HFFc6 (cell line): ENCODE measurements at regions not wholly inside any gene's neighbourhood (a gene's known extent, or its start where the extent isn't known, plus 50 kb on each side); places are given as distances from the start of the nearest gene placed in this dataset.

Source experiments
- DNase-seq: peaks from one replicate; pipeline ENCODE4 v3.0.0-alpha.2; 2018
- H3K27ac Mint-ChIP-seq: 2 replicates; pipeline ENCODE4 v1.8.0; 2020; ENCODE audit warnings: mild to moderate bottlenecking, mixed read lengths
- H3K27me3 Mint-ChIP-seq: 2 replicates; pipeline ENCODE4 v1.8.0; 2021; ENCODE audit warnings: mild to moderate bottlenecking, moderate library complexity, mixed read lengths; ENCODE audit not compliant: insufficient read depth
- H3K36me3 Mint-ChIP-seq: 2 replicates; pipeline ENCODE4 v1.8.0; 2021; ENCODE audit warnings: low read depth, mixed read lengths
- H3K4me1 Mint-ChIP-seq: 2 replicates; pipeline ENCODE4 v1.8.0; 2020; ENCODE audit warnings: low read depth, mixed read lengths
- H3K4me3 Mint-ChIP-seq: 2 replicates; pipeline ENCODE4 v1.8.0; 2020; ENCODE audit warnings: mild to moderate bottlenecking, moderate library complexity, mixed read lengths
- H3K9me3 Mint-ChIP-seq: 2 replicates; pipeline ENCODE4 v1.8.0; 2020; ENCODE audit warnings: mild to moderate bottlenecking, mixed read lengths
- TF ChIP-seq, protein P1 (sequence below): fragments of 200-600 bp; sonication (generic); IDR thresholded peaks from 2 replicates; pipeline ENCODE4 v1.5.0; 2021; ENCODE audit warnings: antibody characterized with exemption, mild to moderate bottlenecking

DNA sequence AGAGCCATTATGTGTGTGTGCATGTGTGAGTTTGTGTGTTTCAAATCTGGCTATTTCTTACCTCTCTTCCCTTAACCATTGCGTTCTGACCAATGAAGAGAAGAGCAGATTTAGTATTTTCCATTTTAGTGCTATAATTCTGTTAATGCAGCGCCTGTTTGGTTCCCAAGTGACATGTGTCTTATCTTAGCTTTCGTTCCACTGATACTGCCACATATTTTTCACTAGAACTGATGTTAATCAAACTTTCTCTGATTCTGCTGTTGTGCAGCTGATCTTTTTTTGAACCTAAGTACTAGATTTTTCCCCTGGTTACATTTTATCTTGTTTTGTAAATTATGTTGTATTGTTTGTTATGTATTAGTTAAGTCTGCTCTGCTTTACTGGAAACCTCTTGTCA is 152.9 kb upstream of the MID1 start:
- Mint-ChIP-seq H3K36me3 (no peaks in the 10 kb centered on the region), H3K4me3 (no peak overlapping the region), H3K27me3 (no peaks in the 10 kb centered on the region), H3K27ac (no peak overlapping the region), H3K9me3 (no peaks in the 10 kb centered on the region), H3K4me1 (peaks cover 21% of the 10 kb centered on the region)
- TF ChIP-seq, protein P1, sequence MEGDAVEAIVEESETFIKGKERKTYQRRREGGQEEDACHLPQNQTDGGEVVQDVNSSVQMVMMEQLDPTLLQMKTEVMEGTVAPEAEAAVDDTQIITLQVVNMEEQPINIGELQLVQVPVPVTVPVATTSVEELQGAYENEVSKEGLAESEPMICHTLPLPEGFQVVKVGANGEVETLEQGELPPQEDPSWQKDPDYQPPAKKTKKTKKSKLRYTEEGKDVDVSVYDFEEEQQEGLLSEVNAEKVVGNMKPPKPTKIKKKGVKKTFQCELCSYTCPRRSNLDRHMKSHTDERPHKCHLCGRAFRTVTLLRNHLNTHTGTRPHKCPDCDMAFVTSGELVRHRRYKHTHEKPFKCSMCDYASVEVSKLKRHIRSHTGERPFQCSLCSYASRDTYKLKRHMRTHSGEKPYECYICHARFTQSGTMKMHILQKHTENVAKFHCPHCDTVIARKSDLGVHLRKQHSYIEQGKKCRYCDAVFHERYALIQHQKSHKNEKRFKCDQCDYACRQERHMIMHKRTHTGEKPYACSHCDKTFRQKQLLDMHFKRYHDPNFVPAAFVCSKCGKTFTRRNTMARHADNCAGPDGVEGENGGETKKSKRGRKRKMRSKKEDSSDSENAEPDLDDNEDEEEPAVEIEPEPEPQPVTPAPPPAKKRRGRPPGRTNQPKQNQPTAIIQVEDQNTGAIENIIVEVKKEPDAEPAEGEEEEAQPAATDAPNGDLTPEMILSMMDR = no peak
- no peak for DNase-seq

DNA sequence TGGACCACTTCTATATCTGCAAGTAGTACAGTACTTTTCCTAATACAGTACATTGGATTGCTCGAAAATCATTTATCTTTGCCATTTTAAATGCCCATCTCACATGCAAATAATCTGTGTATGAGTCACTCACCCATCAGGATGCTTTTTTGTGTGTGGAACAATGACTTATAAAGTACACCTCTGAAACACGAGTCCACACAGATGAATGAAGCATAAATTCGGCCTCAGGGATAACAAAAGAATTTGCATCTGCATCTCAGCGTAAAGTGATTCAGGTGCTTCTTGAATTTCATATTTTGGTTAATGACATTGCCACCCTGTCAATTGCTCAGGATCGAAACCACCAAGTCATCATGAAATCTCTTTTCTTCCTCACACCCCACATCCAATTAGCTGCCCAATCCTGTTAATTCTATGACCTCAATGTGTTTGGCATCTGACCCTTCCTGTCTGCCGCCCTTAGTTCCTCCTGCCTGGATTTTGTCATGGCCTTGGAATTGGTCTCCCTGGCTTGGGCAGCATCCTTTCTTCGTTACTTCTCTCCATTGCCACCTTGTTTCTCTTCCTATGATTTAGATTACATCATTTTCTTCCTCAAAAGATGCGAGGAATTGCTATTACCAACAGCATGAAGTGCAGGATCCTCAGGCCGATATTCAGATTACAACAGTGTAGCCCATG is 161.6 kb upstream of the MID1 start:
- Mint-ChIP-seq H3K4me1 (no peaks in the 10 kb centered on the region), H3K4me3 (no peak overlapping the region), H3K9me3 (no peaks in the 10 kb centered on the region), H3K27ac (no peak overlapping the region), H3K27me3 (peaks cover 1% of the 10 kb centered on the region; the same call in 1 of the 2 replicates), H3K36me3 (no peaks in the 10 kb centered on the region)
- DNase-seq = no peak
- TF ChIP-seq, protein P1 = no peak

DNA sequence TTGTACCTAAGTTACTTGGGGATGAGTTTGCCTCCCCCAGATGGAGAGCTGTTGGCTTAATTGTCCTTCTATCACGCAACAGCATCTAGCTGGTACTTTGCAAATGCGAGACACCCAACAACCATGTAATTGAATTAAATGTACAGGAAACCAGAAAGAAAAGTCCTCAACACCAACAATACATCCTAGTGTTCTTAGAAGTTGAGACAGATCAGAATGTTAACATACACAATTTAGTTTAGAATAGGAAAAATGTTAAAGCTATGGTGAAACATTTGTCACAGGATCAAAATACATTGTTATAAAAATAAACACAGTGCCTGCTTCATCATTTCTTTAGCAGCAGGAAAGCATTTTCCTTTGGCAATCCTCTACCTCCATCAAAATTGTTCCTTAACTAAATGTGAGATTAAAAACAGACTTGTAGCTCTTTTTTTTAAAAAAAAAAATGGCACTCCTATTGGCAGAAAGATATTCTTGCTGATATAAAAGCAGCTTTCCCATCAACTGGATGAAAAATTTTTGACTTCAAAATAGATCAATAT is 163.1 kb upstream of the MID1 start:
- Mint-ChIP-seq H3K9me3 (no peaks in the 10 kb centered on the region), H3K27ac (no peak overlapping the region), H3K4me1 (no peaks in the 10 kb centered on the region), H3K36me3 (no peaks in the 10 kb centered on the region), H3K4me3 (no peak overlapping the region), H3K27me3 (peaks cover 1% of the 10 kb centered on the region; the same call in 1 of the 2 replicates)
- TF ChIP-seq, protein P1 = no peak
- DNase-seq = no peak

DNA sequence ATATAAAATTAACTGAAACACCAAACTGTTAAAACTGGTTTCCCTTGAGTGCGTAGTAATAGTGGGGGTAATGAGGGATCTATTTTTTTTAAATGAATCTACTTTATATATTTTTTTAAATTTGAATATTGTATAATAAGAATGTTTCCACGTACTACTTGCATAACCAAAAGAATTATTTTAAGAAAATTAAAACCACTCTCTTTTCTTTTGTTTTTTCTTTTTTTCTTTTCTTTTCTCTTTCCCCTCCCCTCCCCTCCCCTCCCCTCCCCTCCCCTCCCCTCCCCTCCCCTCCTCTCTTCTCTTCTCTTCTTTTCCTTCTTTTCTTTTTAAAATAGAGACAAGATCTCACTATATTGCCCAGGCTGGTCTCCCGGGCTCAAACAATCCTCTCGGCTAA is 166.9 kb upstream of the MID1 start:
- Mint-ChIP-seq H3K9me3 (no peaks in the 10 kb centered on the region), H3K27ac (no peak overlapping the region), H3K27me3 (no peaks in the 10 kb centered on the region), H3K36me3 (no peaks in the 10 kb centered on the region), H3K4me1 (no peaks in the 10 kb centered on the region), H3K4me3 (no peak overlapping the region)
- TF ChIP-seq, protein P1 = no peak
- DNase-seq = no peak

DNA sequence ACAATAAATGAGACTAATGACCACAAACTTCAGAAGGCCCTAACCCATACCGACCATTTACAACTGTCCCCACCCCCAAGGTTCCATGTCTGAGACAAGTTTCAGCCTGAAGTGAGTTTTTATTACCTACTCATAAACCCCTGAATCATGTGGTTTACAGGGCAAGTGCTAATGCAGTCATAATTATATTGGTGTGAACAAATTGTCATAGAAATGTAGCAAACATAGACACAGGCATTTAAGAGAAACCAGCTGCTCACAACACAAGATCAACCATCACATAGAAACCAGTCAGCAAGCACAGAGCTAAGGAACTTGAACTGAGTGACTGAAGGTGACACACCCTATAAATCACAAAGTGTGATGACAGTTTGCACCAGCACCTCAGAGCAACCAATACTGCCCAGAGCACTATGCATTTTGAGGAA is 173.8 kb upstream of the MID1 start:
- peaks cover 9% of the 10 kb centered on the region; the same call in 1 of the 2 replicates for H3K4me1 Mint-ChIP-seq
- TF ChIP-seq, protein P1 = no peak
- no peak overlapping the region for H3K27ac Mint-ChIP-seq
- H3K27me3 Mint-ChIP-seq = no peaks in the 10 kb centered on the region
- H3K4me3 Mint-ChIP-seq = no peak overlapping the region
- no peaks in the 10 kb centered on the region for H3K9me3 Mint-ChIP-seq
- no peak for DNase-seq
- H3K36me3 Mint-ChIP-seq = no peaks in the 10 kb centered on the region
